ENCODE measurements at regions not wholly inside any gene's neighbourhood (a gene's known extent, or its start where the extent isn't known, plus 50 kb on each side); places are given as distances from the start of the nearest gene placed in this dataset.

DNA sequence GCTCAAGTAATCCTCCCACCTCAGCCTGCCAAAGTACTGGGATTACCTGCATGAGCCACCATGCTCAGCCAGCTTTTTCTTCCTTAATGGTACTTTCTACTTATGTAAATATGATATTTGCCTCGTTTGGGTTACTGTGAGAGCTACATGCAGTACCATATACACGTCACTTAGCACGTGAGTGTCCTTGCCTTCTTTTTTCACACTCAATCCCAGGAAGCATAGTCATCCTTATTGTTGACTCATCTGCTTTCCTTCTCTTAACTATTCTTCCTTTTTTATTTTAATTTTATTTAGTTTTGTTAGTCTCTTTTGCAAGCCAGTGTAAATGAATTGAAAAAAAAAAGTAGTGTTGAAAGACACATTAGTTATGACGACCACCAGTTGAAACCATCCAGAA is 205.9 kb downstream of the HIPK3 start:
- TF ChIP-seq, protein P1, sequence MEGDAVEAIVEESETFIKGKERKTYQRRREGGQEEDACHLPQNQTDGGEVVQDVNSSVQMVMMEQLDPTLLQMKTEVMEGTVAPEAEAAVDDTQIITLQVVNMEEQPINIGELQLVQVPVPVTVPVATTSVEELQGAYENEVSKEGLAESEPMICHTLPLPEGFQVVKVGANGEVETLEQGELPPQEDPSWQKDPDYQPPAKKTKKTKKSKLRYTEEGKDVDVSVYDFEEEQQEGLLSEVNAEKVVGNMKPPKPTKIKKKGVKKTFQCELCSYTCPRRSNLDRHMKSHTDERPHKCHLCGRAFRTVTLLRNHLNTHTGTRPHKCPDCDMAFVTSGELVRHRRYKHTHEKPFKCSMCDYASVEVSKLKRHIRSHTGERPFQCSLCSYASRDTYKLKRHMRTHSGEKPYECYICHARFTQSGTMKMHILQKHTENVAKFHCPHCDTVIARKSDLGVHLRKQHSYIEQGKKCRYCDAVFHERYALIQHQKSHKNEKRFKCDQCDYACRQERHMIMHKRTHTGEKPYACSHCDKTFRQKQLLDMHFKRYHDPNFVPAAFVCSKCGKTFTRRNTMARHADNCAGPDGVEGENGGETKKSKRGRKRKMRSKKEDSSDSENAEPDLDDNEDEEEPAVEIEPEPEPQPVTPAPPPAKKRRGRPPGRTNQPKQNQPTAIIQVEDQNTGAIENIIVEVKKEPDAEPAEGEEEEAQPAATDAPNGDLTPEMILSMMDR (IDR thresholded peaks at IDR 0.05) = no peak
- no peak for TF ChIP-seq POLR2A (IDR thresholded peaks at IDR 0.05)

Measured in uterus (tissue), 2 donors.